GM12874 (cell line): ENCODE measurements at regions not wholly inside any gene's neighbourhood (a gene's known extent, or its start where the extent isn't known, plus 50 kb on each side); places are given as distances from the start of the nearest gene placed in this dataset.

Source experiments
- TF ChIP-seq, protein P1 (sequence below): IDR thresholded peaks from 2 replicates; pipeline ENCODE4 v1.5.1; 2011; ENCODE audit warnings: low read depth, mild to moderate bottlenecking, control low read depth, low read length, moderate library complexity; ENCODE audit not compliant: insufficient read depth

DNA sequence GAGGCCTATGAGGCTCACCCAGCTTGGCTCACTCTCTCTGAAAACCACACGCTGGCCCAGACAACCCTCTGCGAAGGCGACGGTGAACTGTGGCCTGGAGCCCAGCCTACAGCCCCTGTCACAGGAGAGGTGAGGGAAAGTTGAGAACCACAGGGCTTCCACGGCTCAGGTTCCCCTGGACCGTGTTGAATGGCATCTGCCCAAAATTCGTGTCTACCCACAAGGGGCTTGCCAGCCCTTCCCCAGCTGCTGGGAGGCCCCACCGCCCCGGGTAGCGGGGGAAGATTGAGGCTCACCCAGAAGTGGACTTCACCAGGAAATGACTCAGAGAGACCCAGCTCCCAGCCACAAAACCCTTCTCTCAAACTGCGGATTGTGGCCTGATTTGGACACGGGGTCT, 197.1 kb downstream of the CTTN start:
- TF ChIP-seq, protein P1, sequence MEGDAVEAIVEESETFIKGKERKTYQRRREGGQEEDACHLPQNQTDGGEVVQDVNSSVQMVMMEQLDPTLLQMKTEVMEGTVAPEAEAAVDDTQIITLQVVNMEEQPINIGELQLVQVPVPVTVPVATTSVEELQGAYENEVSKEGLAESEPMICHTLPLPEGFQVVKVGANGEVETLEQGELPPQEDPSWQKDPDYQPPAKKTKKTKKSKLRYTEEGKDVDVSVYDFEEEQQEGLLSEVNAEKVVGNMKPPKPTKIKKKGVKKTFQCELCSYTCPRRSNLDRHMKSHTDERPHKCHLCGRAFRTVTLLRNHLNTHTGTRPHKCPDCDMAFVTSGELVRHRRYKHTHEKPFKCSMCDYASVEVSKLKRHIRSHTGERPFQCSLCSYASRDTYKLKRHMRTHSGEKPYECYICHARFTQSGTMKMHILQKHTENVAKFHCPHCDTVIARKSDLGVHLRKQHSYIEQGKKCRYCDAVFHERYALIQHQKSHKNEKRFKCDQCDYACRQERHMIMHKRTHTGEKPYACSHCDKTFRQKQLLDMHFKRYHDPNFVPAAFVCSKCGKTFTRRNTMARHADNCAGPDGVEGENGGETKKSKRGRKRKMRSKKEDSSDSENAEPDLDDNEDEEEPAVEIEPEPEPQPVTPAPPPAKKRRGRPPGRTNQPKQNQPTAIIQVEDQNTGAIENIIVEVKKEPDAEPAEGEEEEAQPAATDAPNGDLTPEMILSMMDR: no peak

GRCh38 chr11:70596091-70596490, 197.8 kb downstream of the CTTN start:
- TF ChIP-seq, protein P1: no peak

- TF ChIP-seq, protein P1: no peak
These were observed 198.8 kb downstream of the CTTN start for GRCh38 chr11:70597006-70597555.

DNA sequence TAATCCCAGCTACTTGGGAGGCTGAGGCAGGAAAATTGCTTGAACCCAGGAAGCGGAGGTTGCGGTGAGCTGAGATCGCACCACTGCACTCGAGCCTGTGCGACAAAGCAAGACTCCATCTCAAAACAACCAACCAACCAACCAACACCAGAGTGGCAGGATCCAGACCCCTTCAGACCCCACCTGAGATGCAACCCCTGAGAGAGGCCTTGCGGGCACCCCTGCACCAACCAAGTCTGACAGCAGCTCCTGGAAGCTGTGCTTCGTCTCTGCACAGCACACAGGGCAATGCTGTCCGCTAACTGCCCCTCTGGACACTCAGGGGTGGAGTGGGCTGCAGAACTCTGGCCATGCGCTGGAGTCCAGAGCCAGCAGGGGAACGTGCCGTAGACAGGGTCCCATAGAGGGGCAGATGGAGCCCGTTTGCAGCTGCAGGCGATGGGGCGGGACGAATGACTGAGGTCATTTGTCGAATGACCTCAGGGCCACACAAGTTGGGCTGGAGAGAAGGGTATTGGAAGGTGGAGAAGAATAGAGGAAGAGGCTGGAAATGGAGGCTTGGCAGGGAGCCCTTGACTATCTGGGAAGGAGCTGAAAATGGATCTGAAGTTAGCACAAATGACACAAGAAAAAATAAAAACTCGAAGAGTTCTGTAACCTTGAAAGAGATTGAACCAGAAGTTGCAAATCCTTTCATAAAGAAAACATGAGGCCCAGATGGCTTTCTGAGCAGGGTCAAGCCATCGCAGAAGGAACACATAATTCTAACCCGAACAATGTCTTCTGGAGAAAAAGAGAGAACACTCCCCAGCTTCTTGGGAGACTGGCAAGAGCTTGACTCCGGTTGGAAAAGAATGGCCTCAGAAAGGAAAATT, 199.7 kb downstream of the CTTN start:
- TF ChIP-seq, protein P1: no peak

GRCh38 chr11:70601861-70602538, 203.7 kb downstream of the CTTN start:
- TF ChIP-seq, protein P1: no peak

- TF ChIP-seq, protein P1: no peak
These were observed 204.9 kb downstream of the CTTN start for GRCh38 chr11:70603114-70603755.

GRCh38 chr11:70603756-70604211, 205.5 kb downstream of the CTTN start:
- TF ChIP-seq, protein P1: no peak
